ENCODE measurements at regions not wholly inside any gene's neighbourhood (a gene's known extent, or its start where the extent isn't known, plus 50 kb on each side); places are given as distances from the start of the nearest gene placed in this dataset.
"Not testable (repeated sequence)": the region's sequence is repeated elsewhere in the genome, so short reads cannot be mapped to it uniquely, and the experiment has no call there.

DNA sequence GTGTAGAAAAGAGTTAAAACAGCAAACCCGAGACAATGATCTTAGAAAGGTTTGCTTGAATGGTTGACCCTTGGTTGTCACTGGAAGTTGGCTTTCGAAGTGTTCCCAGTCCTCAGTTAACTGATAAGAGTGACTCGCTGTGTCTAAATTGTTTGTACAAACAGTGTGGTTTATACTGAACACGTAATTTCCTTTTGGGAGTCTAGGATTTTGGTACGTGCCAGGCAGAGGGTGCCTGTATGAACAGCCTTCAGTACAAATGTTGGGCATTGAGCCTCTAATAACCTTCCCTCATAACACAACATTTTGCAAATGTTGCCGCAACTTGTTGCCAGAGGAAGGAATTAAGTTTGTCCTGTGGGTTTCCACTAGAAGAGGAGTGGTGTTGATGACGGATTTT lies 95.8 kb upstream of the DPP10 start:
- ATAC-seq (no peak), DNase-seq (no peak)
- no peaks in the 10 kb centered on the region for H3K9me3 ChIP-seq
- H3K4me3 ChIP-seq = no peak overlapping the region
- H3K4me1 ChIP-seq = no peaks in the 10 kb centered on the region
- H3K36me3 ChIP-seq = no peaks in the 10 kb centered on the region
- no peaks in the 10 kb centered on the region for H3K27me3 ChIP-seq
- H3K27ac ChIP-seq = no peak overlapping the region
- in situ Hi-C loops (cut with MboI; ENCODE audit: low sequenced_read_pairs in 4 of 4) (no loop called here), intact Hi-C loops (cut with DNase I; ENCODE audit: low total_unique reads) (no loop called here)
- no peak for TF ChIP-seq POLR2A (IDR thresholded peaks at IDR 0.05)
- TF ChIP-seq, protein P1, sequence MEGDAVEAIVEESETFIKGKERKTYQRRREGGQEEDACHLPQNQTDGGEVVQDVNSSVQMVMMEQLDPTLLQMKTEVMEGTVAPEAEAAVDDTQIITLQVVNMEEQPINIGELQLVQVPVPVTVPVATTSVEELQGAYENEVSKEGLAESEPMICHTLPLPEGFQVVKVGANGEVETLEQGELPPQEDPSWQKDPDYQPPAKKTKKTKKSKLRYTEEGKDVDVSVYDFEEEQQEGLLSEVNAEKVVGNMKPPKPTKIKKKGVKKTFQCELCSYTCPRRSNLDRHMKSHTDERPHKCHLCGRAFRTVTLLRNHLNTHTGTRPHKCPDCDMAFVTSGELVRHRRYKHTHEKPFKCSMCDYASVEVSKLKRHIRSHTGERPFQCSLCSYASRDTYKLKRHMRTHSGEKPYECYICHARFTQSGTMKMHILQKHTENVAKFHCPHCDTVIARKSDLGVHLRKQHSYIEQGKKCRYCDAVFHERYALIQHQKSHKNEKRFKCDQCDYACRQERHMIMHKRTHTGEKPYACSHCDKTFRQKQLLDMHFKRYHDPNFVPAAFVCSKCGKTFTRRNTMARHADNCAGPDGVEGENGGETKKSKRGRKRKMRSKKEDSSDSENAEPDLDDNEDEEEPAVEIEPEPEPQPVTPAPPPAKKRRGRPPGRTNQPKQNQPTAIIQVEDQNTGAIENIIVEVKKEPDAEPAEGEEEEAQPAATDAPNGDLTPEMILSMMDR (IDR thresholded peaks at IDR 0.05 in 4 of 5, conservative IDR thresholded peaks at IDR 0.05 in 1 of 5) = no peak

DNA sequence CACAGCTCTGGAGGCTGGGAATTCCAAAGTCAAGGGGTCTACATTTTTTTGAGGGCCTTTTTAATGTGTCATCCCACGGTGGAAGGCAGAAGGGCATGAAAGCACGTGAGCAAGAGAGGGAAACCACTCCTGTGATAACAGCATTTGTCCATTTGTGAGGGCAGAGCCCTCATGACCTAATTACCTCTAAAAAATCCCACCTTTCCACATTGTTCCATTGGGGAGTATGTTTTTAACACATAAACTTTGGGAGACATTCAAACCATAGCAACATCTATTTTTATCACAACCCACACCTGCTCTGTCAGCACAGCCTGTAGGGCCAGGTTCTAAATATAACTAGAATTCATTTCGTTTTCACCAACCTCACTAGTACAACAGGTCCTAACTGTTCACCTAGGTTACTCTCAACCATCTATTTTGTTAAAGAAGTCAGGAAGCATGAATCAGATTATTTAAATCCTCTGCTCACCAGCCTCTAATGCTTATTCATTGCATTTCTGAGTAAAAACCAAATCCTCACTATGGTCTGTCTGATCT lies 92.2 kb upstream of the DPP10 start:
- TF ChIP-seq, protein P1 (IDR thresholded peaks at IDR 0.05 in 4 of 5, conservative IDR thresholded peaks at IDR 0.05 in 1 of 5) = no peak
- TF ChIP-seq POLR2A (IDR thresholded peaks at IDR 0.05) = no peak
- H3K36me3 ChIP-seq = no peaks in the 10 kb centered on the region

DNA sequence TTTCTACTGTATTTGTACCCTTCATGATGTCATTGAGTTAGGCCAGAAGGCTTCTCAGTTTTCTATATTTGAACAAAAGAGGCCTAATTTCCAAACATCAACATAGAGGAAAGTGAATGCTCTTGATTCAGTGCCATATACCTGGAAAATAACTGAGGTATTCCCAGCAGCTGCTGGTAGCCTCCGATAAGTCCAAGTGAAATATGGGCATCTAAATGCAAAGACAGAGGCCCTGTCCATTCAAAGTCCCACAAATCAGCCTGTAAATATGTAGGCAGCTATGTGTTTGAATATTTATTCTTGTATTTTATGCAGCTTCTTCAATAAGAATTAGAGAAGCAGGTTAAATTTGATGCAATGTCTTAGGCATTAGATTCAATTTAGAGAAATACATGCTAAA lies 89.5 kb upstream of the DPP10 start:
- in situ Hi-C loops (cut with MboI; ENCODE audit: low sequenced_read_pairs in 4 of 4) = no loop called here
- TF ChIP-seq, protein P1 (IDR thresholded peaks at IDR 0.05 in 4 of 5, conservative IDR thresholded peaks at IDR 0.05 in 1 of 5) = no peak
- no peak for TF ChIP-seq POLR2A (IDR thresholded peaks at IDR 0.05)

More for the DNA sequence above, 92.2 kb upstream of the DPP10 start:
- intact Hi-C loops (cut with DNase I; ENCODE audit: low total_unique reads) = no loop called here
- no peak for DNase-seq
- ATAC-seq = no peak
- H3K9me3 ChIP-seq = no peaks in the 10 kb centered on the region
- H3K27ac ChIP-seq = no peak overlapping the region
- H3K27me3 ChIP-seq = no peaks in the 10 kb centered on the region
- H3K4me3 ChIP-seq = no peak overlapping the region
- no peaks in the 10 kb centered on the region for H3K4me1 ChIP-seq
- in situ Hi-C loops (cut with MboI; ENCODE audit: low sequenced_read_pairs in 4 of 4) = no loop called here

DNA sequence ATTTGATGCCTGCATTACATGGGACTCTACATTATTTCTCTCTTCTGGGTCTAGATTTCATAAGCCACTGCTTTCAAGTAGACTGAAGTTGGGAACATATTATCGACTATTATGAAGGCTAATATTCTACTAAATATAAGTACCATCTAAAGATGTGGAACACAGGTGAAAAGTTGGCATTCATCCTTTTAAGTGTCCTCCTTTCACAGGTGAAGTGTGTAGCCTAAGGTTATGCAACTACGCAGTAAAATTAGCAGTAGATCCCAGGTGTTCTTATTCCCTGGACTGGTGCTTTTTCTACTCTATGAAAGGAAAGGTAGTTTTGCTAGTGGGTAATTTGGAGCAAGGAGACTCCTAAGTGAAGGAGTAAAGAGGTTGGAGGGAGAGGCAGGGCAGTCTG lies 88.2 kb upstream of the DPP10 start:
- no peak overlapping the region for H3K27ac ChIP-seq
- no peak overlapping the region for H3K4me3 ChIP-seq
- DNase-seq (no peak), ATAC-seq (no peak)
- in situ Hi-C loops (cut with MboI; ENCODE audit: low sequenced_read_pairs in 4 of 4) = no loop called here
- no peaks in the 10 kb centered on the region for H3K4me1 ChIP-seq
- H3K36me3 ChIP-seq = no peaks in the 10 kb centered on the region
- intact Hi-C loops (cut with DNase I; ENCODE audit: low total_unique reads) = no loop called here
- TF ChIP-seq, protein P1 (IDR thresholded peaks at IDR 0.05 in 4 of 5, conservative IDR thresholded peaks at IDR 0.05 in 1 of 5) = no peak
- no peak for TF ChIP-seq POLR2A (IDR thresholded peaks at IDR 0.05)
- H3K27me3 ChIP-seq = no peaks in the 10 kb centered on the region
- no peaks in the 10 kb centered on the region for H3K9me3 ChIP-seq

More for the DNA sequence above, 89.5 kb upstream of the DPP10 start:
- H3K4me1 ChIP-seq = no peaks in the 10 kb centered on the region
- H3K27me3 ChIP-seq = no peaks in the 10 kb centered on the region
- H3K27ac ChIP-seq = no peak overlapping the region
- ATAC-seq (no peak), DNase-seq (no peak)
- intact Hi-C loops (cut with DNase I; ENCODE audit: low total_unique reads) = no loop called here
- no peaks in the 10 kb centered on the region for H3K9me3 ChIP-seq
- no peak overlapping the region for H3K4me3 ChIP-seq
- H3K36me3 ChIP-seq = no peaks in the 10 kb centered on the region

DNA sequence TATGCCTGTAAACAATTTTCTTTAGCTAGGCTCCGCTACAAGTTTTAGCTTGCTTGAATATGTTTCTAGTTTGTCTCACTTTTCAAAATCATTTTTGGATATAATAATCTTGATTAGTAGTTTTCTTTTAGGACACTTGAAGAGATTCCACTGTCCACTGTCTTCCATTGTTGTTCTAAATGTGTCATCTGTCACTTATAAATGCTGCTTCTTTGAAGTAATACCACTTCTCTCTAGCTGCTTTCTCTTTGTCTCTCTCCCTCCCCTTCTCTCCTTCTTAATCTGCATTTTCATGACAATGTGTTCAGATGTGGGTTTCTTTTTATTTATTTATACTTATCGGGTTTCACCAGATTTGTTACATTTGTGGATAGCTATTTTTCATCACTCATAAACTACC lies 73.7 kb upstream of the DPP10 start:
- no peak for TF ChIP-seq POLR2A (IDR thresholded peaks at IDR 0.05)
- TF ChIP-seq, protein P1 (IDR thresholded peaks at IDR 0.05 in 4 of 5, conservative IDR thresholded peaks at IDR 0.05 in 1 of 5) = no peak
- H3K4me1 ChIP-seq = no peaks in the 10 kb centered on the region

DNA sequence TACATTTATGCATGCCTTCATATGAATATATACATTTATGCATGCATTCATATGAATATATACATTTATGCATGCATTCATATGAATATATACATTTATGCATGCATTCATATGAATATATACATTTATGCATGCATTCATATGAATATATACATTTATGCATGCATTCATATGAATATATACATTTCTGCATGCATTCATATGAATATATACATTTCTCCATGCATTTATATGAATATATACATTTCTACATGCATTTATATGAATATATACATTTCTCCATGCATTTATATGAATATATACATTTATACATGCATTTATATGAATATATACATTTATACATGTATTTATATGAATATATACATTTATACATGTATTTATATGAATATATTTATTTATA lies 70.7 kb upstream of the DPP10 start:
- H3K4me3 ChIP-seq; H3K9me3 ChIP-seq; H3K36me3 ChIP-seq; in situ Hi-C loops (cut with MboI; ENCODE audit: low sequenced_read_pairs in 4 of 4); H3K27me3 ChIP-seq; intact Hi-C loops (cut with DNase I; ENCODE audit: low total_unique reads); H3K4me1 ChIP-seq; ATAC-seq; DNase-seq; H3K27ac ChIP-seq: not testable (repeated sequence)

More for the DNA sequence above, 73.7 kb upstream of the DPP10 start:
- in situ Hi-C loops (cut with MboI; ENCODE audit: low sequenced_read_pairs in 4 of 4) = no loop called here
- Histone ChIP-seq H3K27me3 (no peaks in the 10 kb centered on the region), H3K27ac (no peak overlapping the region), H3K9me3 (peaks cover 0 to 8% (median 5%) of the 10 kb centered on the region in 3 donors), H3K4me3 (no peak overlapping the region), H3K36me3 (no peaks in the 10 kb centered on the region)
- intact Hi-C loops (cut with DNase I; ENCODE audit: low total_unique reads) = no loop called here
- DNase-seq (no peak), ATAC-seq (no peak)

All from gastrocnemius medialis (tissue), 4 donors.